GM19324 (cell line): ENCODE measurements at regions not wholly inside any gene's neighbourhood (a gene's known extent, or its start where the extent isn't known, plus 50 kb on each side); places are given as distances from the start of the nearest gene placed in this dataset.

Experiments used
- ATAC-seq: cut with Tn5 transposase; IDR thresholded peaks from one replicate; pipeline ENCODE4 v1.9.1; 2021; ENCODE audit warnings: mild to moderate bottlenecking, moderate library complexity; ENCODE audit not compliant: unreplicated experiment, low FRiP score

DNA sequence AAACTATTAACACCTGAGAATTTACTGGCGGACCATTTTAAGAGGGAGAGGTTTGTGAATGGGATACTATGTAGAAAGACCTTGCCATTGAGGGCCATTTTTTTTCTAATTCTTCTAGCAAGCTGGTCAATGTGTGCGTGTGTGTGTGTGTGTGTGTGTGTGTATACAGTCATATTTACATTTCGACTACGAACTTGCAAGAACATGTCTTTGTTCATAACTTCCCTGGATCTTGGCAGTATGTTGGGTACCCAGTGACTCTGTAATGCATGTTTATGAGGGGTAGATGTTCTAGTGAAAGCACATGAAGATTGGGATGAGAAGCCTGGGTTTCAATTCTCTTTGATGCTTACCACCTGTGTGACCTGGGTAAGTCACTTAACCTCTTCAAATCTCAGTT, 133.6 kb downstream of the UBE2E3 start:
- no peak for ATAC-seq

DNA sequence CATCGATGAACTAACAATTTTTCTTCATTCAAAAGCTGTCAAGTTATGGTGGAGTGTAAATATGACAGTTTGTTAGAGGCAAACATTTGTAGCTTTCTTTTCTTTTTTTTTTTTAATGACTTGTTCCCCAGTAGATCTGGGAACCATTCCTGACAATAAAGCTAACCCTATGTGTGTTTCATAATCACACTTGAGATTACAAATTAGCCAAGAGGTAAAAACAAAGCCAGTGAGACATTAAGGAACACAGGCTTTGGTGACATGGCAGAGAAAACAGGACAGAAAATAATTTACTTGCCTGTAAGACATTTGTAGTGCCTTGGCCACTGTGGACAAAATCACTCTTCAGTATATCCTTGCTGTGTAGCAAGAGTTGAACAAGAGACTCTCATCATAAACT, 135.9 kb downstream of the UBE2E3 start:
- ATAC-seq: no peak

DNA sequence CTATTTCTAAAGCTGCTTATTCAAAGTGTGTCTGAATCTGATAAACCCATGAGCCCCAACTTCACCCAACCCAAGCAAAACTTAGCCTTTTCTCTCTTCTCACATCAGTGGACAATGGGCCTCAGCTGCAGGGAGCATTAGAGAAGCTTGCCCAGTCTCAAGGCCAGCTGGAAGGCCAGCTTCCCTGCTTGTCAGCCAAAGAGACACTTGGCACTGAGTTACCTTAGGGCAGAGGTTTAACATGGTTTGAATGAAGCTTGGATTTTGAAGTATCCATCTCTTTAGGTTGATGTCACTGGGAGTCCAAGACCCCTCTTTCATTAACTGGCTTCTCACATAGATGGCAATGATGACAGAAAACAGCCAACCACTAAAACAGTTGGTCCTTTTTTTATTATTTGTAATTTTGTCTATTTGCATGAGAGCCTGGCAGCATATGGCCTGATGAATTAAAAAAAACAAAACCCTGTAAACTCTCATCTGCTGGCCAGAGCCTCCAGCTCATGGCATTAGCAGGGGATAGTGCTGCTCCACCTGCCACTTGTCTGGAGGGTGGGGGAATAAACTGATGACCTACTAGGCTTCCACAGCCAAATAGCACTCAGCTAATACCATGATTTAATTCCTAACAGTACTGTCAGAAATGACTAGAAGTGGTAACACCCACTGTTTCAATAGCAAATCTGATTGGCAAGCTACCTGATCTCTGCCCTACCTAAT, 137.0 kb downstream of the UBE2E3 start:
- ATAC-seq: no peak

DNA sequence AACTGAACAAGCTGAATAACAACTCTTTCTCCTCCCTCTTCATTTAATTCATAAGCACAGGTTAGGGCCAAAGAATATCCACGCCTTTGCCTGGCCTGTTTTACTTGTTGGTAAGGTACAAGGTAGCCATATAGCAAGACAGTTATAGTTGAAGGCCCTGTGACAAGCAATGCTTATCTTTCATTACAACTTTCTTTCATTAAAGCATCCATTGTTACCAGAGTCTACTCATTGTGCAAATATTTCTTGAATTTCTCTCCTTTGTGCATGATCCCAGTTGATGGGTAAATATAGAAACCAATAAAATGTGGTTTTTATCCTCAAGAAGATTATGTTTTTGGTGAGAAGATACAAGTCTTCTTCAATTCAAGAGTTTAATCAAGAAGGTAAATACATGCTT, 140.2 kb downstream of the UBE2E3 start:
- ATAC-seq: no peak

DNA sequence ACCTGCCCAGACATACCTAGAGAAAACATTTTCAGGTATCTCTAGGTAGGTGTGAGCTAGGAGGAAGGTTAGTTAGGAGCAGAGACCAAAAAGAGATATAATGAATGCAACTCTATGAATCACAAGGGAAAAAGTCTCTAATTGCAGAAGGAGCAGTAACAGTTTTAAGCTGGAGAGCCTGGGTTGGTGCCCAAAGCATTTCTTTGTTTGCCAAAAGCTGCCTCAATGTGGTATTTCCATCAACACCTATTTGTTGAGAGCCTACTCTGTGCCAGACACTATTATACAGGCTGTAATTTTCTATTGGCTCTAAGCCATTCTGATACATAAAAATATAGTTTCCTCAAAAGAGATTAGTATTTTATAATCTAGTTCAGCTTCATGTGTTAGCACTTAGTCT, 141.6 kb downstream of the UBE2E3 start:
- ATAC-seq: no peak

DNA sequence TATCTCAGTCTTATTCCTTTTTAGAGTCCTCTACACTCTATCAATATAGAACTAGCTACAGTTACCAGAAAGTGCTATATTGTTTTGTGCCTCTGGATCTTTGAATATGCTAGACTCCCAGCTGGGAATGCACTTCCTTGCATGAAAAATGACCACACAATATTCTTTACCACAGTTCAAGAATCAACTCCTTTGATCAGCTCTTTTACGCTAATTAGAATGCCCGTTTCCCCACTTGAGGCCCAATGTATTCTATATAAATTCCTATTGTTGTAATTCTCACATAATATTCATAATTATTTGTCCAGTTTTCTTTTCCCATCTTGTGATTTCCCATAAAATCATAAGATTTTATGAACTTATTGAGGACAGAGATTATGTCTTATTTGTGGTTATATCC, 142.2 kb downstream of the UBE2E3 start:
- ATAC-seq: no peak

DNA sequence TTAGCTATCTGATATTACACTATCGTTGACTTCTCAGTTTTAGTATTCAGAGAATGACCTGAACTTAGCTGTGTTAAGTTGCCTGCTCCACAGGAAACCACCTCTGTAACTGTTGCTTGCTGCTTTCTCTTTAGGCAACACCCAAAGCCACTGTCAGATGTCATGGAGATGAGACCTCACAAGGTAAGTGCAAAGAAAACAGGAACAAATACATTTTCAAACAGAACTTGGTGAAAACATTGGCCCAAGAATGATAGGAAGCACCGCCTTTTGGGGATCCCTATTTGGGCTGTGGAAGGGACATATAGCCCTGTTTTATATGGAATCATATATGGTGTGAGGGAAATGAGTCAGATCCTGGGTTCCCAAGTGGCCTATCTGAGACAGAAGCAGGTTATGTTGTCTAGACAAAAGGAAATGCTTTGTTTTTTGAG, 143.4 kb downstream of the UBE2E3 start:
- ATAC-seq: peak; percentile 93

DNA sequence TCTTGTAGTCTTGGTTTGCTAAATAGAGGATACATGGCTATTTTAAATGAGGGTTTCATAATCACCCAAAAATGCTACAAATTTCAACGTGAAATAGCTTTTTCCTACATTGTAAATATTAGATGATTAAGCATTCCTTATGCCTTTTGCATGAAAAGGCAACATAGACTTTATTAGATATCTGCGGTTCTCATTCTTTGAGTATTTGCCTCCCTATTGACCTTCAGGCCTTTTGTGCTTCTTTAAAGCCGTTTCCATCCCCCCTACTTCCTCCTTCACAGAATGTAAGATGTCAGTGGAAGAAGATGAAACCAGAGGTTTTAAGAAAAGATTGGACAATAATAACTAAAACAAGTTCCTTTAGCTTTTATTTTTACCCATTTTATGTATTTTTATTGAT, 144.1 kb downstream of the UBE2E3 start:
- ATAC-seq: no peak

DNA sequence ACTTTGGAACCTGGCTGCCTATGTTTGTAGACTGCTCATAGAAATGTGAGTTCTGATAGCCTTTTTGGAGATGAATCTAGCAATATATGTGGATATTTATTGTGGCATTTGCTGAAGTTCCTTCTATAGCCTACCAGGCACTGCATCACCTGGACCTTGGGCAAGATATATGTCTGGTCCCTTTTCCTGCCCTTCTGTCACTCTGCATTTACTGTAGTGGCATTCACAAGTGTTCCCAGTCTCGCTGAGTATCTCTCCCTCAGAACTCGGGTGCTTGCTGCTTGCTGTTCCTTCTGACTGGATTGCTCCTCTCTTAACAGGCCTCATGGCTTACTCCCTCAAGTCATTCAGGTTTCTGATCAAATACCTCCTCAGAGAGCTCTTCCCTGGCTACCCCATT, 145.0 kb downstream of the UBE2E3 start:
- ATAC-seq: no peak

DNA sequence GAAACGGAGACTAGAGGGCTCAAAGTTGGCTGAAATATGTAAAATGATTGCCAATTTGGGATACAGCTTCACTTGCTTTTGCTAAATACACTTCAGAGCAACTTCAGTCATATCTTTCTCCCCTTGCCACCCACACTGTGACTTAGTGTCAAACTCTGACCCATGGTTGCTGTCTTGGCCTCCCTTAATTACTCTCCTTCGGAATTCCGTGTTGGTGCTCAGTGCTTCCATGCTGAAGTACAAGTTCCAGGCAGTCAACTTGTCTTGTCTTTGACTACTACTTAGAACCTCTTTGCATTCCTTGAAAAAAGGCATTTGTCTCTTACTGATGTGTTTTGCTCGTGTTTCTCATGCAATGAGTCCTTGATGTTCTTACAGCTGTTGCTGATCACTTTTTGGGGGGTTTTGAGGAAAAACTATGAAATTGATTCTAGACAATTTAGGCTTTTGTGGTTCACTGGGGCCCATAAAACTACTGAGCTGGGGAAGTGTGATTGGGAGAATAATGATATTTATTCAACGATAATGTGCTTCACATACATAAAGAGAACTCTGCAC, 146.0 kb downstream of the UBE2E3 start:
- ATAC-seq: no peak

DNA sequence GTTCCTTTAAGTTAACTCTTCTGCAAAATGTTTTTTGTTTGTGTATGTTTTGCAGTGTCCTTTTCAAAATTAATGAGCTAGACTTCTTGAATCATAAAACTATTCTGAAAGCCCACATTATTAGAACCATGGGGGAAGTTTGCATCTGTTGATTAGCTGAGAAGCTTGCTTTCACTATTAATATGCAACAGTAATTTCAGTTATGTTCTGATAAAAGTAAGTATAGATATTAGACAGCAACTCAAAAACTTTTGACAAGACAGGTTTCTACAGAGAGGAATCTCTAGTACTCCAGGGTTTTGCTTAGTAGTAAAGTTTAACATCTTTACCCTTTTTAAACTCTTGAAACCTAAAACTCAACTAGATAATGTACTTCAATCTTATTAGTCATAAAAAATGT, 147.8 kb downstream of the UBE2E3 start:
- no peak for ATAC-seq

DNA sequence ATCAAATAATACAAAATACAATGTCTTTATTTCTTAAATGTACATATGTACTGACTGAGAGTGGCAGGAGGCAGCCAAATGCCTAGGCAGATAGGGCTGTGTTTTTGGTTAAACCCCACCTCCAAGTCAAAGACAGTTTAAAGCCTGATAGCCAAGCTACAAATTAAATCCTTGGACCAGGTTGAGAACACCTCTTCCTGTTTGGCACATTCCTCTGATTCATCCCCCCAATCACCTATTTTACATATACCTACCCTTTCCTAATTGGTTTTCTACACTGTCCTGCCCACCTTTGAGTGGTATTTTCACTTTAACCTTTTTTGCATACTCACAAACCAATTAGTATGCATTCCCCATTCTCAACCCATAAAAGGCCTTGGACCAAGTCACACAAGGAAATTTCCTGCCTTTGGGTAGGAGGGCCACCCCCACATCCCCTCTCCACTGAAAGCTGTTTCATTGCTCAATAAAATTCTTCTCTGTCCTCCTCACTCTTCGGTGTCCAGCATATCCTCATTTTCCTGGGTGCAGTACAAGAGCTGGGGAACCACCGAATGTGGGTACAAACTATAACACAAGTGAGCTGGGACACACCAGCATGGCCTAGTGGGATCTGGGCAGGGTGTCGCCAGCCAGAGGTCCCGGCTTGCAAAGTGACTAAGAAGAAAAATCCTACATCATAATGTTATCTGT, 149.1 kb downstream of the UBE2E3 start:
- ATAC-seq: no peak

DNA sequence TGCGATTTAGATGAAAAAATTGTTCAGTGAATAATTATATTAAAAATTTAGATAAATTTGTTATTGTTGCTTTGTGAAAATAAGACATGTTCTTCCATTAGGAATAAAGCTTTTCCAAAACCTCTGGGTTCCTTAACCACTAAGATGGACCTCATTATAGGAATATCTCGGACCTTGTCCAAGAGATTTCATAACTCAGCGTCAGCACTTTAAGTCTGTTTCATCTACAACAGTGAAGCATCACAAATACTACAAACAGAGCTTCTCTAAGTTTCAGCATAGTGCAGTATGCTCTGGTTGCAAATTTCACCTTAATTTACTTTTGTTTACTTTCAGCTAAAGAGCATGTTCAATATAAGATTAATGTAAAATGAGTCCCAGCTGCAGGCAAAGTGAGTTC, 150.3 kb downstream of the UBE2E3 start:
- no peak for ATAC-seq

DNA sequence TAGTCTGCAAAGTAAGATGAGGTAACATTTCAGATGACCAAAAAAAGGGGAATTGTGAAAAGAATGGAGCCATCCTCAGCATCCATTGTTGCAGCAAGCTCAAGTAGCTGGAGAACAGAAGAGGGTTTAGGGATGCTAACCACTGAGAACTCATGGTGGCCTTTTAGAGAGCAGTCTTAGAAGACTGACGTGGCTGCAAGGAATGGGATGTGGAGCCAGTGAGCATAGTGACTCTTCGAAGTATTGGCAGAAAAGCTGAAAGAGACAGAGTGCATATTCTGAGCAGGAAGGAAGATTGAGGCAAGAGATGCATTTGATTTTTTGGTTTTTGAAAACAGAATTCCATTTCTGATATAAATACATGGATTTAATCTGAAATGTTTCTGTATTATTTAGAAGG, 151.2 kb downstream of the UBE2E3 start:
- no peak for ATAC-seq

DNA sequence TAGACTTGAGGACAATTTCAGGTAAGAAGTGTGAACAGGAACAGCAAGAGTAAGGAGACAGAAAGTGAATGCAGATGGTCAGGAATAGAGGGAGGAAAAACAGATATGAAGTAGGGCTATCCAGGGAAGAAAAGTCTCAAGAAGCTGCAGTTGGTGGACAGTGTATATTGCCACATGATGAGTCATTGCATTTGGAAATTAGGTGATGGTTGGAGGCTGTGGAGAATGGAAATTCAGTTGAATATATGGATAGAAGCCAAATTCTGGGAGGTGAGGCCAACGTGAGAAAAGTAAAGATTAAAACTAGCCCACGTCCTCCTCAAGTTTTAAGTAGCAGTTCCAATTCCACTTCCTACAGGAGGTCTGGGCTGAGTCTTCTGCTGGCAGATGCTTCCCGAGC, 158.4 kb downstream of the UBE2E3 start:
- ATAC-seq: no peak

DNA sequence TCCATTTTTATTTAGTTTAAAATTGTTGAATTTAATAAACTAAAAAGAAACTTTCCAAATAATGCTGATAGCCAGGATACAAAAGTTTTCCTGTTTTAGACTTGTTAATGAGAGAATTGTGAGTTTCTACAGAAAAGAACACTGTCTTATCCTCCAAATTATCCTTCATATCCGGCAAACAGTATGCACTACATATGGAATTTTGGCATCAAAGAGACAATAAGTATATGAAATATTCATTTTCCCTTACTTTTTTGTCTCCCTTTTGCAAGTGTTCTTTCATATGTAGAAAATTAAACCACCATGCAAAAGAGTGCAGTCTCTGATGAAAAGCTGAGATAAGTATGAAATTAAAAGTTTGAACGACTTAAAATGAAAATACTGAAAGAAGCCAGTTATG, 159.4 kb downstream of the UBE2E3 start:
- no peak for ATAC-seq

DNA sequence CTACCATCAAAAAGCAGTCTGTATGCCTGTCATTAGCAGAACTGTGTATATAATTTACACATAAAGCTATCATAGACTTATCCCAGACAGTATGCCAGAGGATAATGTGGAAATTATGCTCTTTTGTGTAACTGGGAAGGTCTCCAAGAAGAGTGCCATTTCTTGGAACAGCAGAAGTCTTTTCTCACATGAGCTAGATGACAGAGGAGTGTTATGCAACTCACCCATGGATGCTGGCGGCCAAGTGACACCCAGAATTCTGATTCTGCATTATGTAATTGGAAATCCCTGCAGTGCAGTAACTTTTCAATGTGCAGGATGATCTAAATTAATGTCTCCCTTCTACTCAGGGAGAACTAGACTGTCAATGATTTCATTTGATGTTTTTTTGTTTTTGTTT, 160.0 kb downstream of the UBE2E3 start:
- no peak for ATAC-seq

DNA sequence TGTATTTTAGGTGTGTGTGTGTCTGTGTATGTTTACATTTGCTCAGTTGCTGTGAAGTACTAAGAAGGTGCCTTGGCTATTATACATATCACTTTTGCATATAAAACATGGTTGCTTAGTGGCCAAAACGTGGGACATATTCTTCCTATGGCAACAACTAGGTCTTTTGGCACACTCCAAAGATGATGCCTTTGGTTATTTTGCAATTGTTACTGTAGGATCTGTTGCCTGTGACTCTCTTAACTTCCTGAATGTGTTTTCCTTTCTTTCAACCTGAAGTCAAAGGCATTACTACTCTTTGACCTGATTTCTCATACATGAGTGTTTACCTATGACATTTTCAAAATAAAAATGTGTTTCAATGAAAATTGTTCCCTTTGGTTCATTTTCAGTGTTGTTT, 160.5 kb downstream of the UBE2E3 start:
- no peak for ATAC-seq

DNA sequence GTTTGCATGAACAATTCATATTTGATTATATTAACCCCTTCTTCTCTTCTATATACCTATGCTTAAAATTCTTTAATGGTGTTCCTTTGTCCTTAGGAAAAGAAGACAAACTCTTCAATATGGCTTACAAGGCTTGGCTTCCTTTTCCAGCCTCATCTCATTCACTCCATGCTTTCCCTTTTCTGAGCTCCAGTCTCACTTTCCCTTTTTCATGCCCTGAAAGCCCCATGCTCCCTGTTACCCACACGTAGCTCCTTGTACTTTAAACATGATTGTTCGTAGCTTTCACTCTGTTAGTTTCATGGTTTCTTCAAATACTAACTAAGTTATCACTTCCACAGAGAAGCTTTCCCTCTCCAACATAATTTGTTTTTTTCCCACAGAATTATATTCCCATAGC, 161.3 kb downstream of the UBE2E3 start:
- no peak for ATAC-seq

DNA sequence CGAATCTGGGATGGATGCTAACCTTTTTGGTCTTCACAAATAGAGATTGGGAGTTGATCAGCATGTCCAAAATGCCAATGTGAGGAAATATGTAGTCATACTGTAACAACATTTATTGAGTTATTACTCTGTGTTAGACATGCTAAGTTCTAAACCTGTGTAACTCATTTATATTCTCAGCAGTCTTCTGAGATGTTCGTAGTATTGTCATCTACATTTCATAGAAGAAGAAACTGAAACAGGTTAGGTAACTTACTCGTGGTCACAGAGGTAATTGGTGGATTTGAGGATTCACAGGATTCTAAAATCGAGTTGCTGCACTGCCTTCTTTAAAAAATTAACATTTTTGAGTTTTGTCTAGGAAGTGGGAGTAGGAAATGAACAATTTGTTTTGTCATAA, 162.1 kb downstream of the UBE2E3 start:
- ATAC-seq: no peak

DNA sequence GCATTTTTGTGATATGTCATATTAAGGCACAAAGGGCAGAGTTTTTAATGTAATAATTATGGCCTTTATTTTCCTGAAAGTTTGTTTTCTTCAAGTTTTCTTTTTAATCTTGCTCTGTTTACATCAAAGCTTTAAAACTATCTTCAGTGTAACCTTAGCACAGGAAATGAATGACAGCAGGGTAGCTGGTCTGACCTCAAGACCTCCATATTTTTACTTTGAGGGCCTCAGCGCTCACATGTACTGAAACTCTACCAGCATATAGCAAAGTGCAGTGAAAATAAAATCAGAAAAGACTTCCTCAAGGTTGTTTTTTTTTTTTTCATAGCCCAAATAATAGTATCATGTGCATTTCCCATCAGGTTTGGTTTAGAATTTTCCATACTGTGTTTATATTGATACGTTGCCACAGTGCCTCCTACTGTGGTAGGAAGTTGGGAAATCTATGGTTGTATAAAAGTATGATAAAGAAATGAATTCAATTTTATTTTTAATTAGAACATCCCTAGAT, 163.4 kb downstream of the UBE2E3 start:
- no peak for ATAC-seq

DNA sequence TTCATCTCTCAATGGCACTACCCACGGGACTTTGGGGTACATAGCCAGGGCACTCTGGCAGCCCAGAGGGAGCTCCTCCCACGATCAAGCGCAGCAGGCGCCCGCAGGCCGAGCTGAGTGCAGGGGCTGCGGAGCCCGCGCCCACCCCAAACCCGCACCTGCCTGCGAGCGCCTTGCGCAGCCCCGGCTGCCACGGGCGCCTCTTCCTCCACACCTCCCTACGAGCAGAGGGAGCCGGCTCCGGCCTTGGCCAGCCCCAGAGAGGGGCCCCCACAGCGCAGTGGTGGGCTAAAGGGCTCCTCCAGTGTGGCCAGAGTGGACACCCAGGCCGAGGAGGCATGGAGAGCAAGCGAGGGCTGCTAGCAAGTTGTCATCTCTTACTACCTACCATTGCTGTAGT, 165.2 kb downstream of the UBE2E3 start:
- no peak for ATAC-seq
